Activated T-helper 17 cell treated with anti-CD3 and anti-CD28 coated beads, Interleukin-2, amount 50 U/mL, for 72 hours (primary cell): ENCODE measurements at regions not wholly inside any gene's neighbourhood (a gene's known extent, or its start where the extent isn't known, plus 50 kb on each side); places are given as distances from the start of the nearest gene placed in this dataset.

ENCODE experiments used
- ATAC-seq: fragments of 150-1000 bp; cut with Tn5 transposase; replicated peaks from 2 replicates; pipeline ENCODE4 v1.10.0; 2021; ENCODE audit warnings: mild to moderate bottlenecking, moderate library complexity
- H3K27ac Mint-ChIP-seq: one replicate; pipeline ENCODE4 v1.8.0; 2022; ENCODE audit warnings: mixed read lengths
- H3K27me3 Mint-ChIP-seq: one replicate; pipeline ENCODE4 v1.8.0; 2022; ENCODE audit warnings: mixed read lengths
- H3K36me3 Mint-ChIP-seq: one replicate; pipeline ENCODE4 v1.8.0; 2022; ENCODE audit warnings: low read depth, mild to moderate bottlenecking, mixed read lengths
- H3K4me1 Mint-ChIP-seq: one replicate; pipeline ENCODE4 v1.8.0; 2022; ENCODE audit warnings: mixed read lengths
- H3K4me3 Mint-ChIP-seq: one replicate; pipeline ENCODE4 v1.8.0; 2022; ENCODE audit warnings: mild to moderate bottlenecking, mixed read lengths
- H3K9me3 Mint-ChIP-seq: one replicate; pipeline ENCODE4 v1.8.0; 2022; ENCODE audit warnings: mixed read lengths

DNA sequence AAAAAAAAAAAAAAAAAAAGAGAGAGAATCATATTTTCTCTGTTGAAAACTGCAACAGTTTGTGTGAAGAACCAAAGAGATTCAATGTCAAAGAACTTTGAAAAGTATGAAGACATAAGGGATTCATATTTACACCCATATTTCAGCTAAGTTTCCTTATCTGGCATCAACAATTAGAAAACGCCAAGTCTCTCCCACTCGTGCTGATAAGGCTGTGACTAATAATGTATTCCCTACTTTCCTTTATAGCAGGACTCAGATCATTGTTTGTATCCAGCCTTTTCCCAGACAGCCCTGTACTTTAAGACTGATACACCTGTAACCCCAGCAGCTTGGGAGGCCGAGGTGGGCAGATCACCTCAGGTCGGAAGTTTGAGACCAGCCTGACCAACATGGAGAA lies 54.1 kb upstream of the STK32A start:
- H3K27ac Mint-ChIP-seq: no peak overlapping the region
- peaks cover 3% of the 10 kb centered on the region for H3K27me3 Mint-ChIP-seq
- H3K4me3 Mint-ChIP-seq: no peak overlapping the region
- H3K4me1 Mint-ChIP-seq: no peaks in the 10 kb centered on the region
- no peaks in the 10 kb centered on the region for H3K36me3 Mint-ChIP-seq
- no peak for ATAC-seq
- no peaks in the 10 kb centered on the region for H3K9me3 Mint-ChIP-seq
